ENCODE measurements at regions not wholly inside any gene's neighbourhood (a gene's known extent, or its start where the extent isn't known, plus 50 kb on each side); places are given as distances from the start of the nearest gene placed in this dataset.

- H3K4me3 ChIP-seq (ENCODE audit: low read depth, low read length, poor library complexity, severe bottlenecking) = no peak overlapping the region
- no peaks in the 10 kb centered on the region for H3K9me2 ChIP-seq (ENCODE audit: low read depth, low read length)
- TF ChIP-seq CTCF (IDR thresholded peaks at IDR 0.05; ENCODE audit: low read length) = no peak
- no peak for TF ChIP-seq EZH2 (IDR thresholded peaks at IDR 0.05; ENCODE audit: borderline replicate concordance, low read length)
- no peak overlapping the region for H3K4me2 ChIP-seq (ENCODE audit: low read length)
- no peaks in the 10 kb centered on the region for H3F3A ChIP-seq (ENCODE audit: insufficient read depth, low read length)
- no peaks in the 10 kb centered on the region for H3K79me2 ChIP-seq (ENCODE audit: insufficient read depth, low read length)
- no peaks in the 10 kb centered on the region for H4K20me1 ChIP-seq (ENCODE audit: insufficient read depth, low read length)
- no peak overlapping the region for H3K9ac ChIP-seq (ENCODE audit: low read length)
- no peaks in the 10 kb centered on the region for H3K27me3 ChIP-seq (ENCODE audit: insufficient read depth, low read length)
- H3K36me3 ChIP-seq (ENCODE audit: insufficient read depth, low read length) = no peaks in the 10 kb centered on the region
- no peaks in the 10 kb centered on the region for H3K4me1 ChIP-seq (ENCODE audit: insufficient read depth, low read length, severe bottlenecking)
- no peak overlapping the region for H3K27ac ChIP-seq (ENCODE audit: low read depth, low read length, poor library complexity, severe bottlenecking)
- H3K9me3 ChIP-seq (ENCODE audit: low read length) = no peaks in the 10 kb centered on the region
- H2AFZ ChIP-seq (ENCODE audit: low read length) = no peak overlapping the region
Measured at GRCh38 chr7:54869523-54869922, 110.5 kb upstream of the SEC61G start.

- Histone ChIP-seq H3K9me2 (ENCODE audit: low read depth, low read length) (no peaks in the 10 kb centered on the region), H2AFZ (ENCODE audit: low read length) (no peak overlapping the region), H3K4me1 (ENCODE audit: insufficient read depth, low read length, severe bottlenecking) (no peaks in the 10 kb centered on the region), H3F3A (ENCODE audit: insufficient read depth, low read length) (no peaks in the 10 kb centered on the region), H3K4me3 (ENCODE audit: low read depth, low read length, poor library complexity, severe bottlenecking) (no peak overlapping the region), H4K20me1 (ENCODE audit: insufficient read depth, low read length) (no peaks in the 10 kb centered on the region), H3K27me3 (ENCODE audit: insufficient read depth, low read length) (no peaks in the 10 kb centered on the region), H3K36me3 (ENCODE audit: insufficient read depth, low read length) (no peaks in the 10 kb centered on the region), H3K9me3 (ENCODE audit: low read length) (no peaks in the 10 kb centered on the region), H3K4me2 (ENCODE audit: low read length) (no peak overlapping the region), H3K79me2 (ENCODE audit: insufficient read depth, low read length) (no peaks in the 10 kb centered on the region), H3K9ac (ENCODE audit: low read length) (no peak overlapping the region), H3K27ac (ENCODE audit: low read depth, low read length, poor library complexity, severe bottlenecking) (no peak overlapping the region)
- TF ChIP-seq EZH2 (IDR thresholded peaks at IDR 0.05; ENCODE audit: borderline replicate concordance, low read length) = no peak
- TF ChIP-seq CTCF (IDR thresholded peaks at IDR 0.05; ENCODE audit: low read length) = no peak
Measured at GRCh38 chr7:54874804-54875203, 115.8 kb upstream of the SEC61G start.

GRCh38 chr7:54877683-54878082 lies 118.7 kb upstream of the SEC61G start:
- Histone ChIP-seq H3K27ac (ENCODE audit: low read depth, low read length, poor library complexity, severe bottlenecking) (no peak overlapping the region), H2AFZ (ENCODE audit: low read length) (no peak overlapping the region)

More at GRCh38 chr7:54877683-54878082, 118.7 kb upstream of the SEC61G start:
- no peaks in the 10 kb centered on the region for H3K9me3 ChIP-seq (ENCODE audit: low read length)
- no peaks in the 10 kb centered on the region for H3K27me3 ChIP-seq (ENCODE audit: insufficient read depth, low read length)
- TF ChIP-seq EZH2 (IDR thresholded peaks at IDR 0.05; ENCODE audit: borderline replicate concordance, low read length) = no peak
- no peak for TF ChIP-seq CTCF (IDR thresholded peaks at IDR 0.05; ENCODE audit: low read length)
- H3F3A ChIP-seq (ENCODE audit: insufficient read depth, low read length) = no peaks in the 10 kb centered on the region
- H4K20me1 ChIP-seq (ENCODE audit: insufficient read depth, low read length) = no peaks in the 10 kb centered on the region
- H3K79me2 ChIP-seq (ENCODE audit: insufficient read depth, low read length) = no peaks in the 10 kb centered on the region
- no peak overlapping the region for H3K9ac ChIP-seq (ENCODE audit: low read length)
- H3K4me1 ChIP-seq (ENCODE audit: insufficient read depth, low read length, severe bottlenecking) = no peaks in the 10 kb centered on the region
- H3K4me3 ChIP-seq (ENCODE audit: low read depth, low read length, poor library complexity, severe bottlenecking) = no peak overlapping the region
- no peak overlapping the region for H3K4me2 ChIP-seq (ENCODE audit: low read length)
- H3K36me3 ChIP-seq (ENCODE audit: insufficient read depth, low read length) = no peaks in the 10 kb centered on the region
- H3K9me2 ChIP-seq (ENCODE audit: low read depth, low read length) = no peaks in the 10 kb centered on the region

Data from OCI-LY1 (cell line).